Transverse colon (tissue), 4 donors: ENCODE measurements at regions not wholly inside any gene's neighbourhood (a gene's known extent, or its start where the extent isn't known, plus 50 kb on each side); places are given as distances from the start of the nearest gene placed in this dataset.
A peak's percentile ranks its signal among the peaks of the same experiment; 100 is the strongest.

Source experiments
- DNase-seq: peaks from one replicate; pipeline ENCODE4 v3.0.0-alpha.2; 2019
- H3K27ac ChIP-seq, 4 donors: fragments of 200-600 bp; sonication (generic); 2 replicates each; pipeline ENCODE4 v1.5.1; 2016 to 2018; ENCODE audit warnings: inconsistent platforms in 4 of 4
- H3K27me3 ChIP-seq: fragments of 200-600 bp; sonication (generic); 2 replicates; pipeline ENCODE4 v1.5.1; 2017; ENCODE audit warnings: inconsistent platforms
- H3K36me3 ChIP-seq, 4 donors: fragments of 200-600 bp; sonication (generic); 2 replicates each; pipeline ENCODE4 v1.5.1; 2017 to 2019; ENCODE audit warnings: inconsistent platforms in 4 of 4
- H3K4me1 ChIP-seq, 4 donors: fragments of 200-600 bp; sonication (generic); 2 replicates each; pipeline ENCODE4 v1.5.1; 2017 to 2020; ENCODE audit warnings: inconsistent platforms in 4 of 4
- H3K4me3 ChIP-seq, 4 donors: fragments of 200-600 bp; sonication (generic); 1 replicate in 1 of 4; 2 replicates in 3 of 4; pipeline versions ENCODE4 v1.5.1 to v1.6.1; 2017 to 2019; ENCODE audit warnings: inconsistent platforms in 4 of 4
- H3K9me3 ChIP-seq, 2 donors: fragments of 200-600 bp; sonication (generic); 2 replicates each; pipeline ENCODE4 v1.5.1; 2017 to 2019; ENCODE audit warnings: inconsistent platforms in 2 of 2
- EP300 ChIP-seq: sonication (generic); formaldehyde crosslinking; IDR thresholded peaks from one replicate; pipeline ENCODE4 v1.6.1; 2017; ENCODE audit warnings: antibody characterized with exemption, low read depth
- POLR2A ChIP-seq: fragments of 450-650 bp; IDR thresholded peaks from one replicate; pipeline ENCODE4 v1.6.1; 2016; ENCODE audit warnings: antibody characterized with exemption, mild to moderate bottlenecking, moderate library complexity
- POLR2AphosphoS5 ChIP-seq, 3 donors: sonication (generic); formaldehyde crosslinking; IDR thresholded peaks; one replicate each; pipeline ENCODE4 v1.6.1; 2016; ENCODE audit warnings: antibody characterized with exemption in 3 of 3
- WGBS, 2 donors: methylation state at CpG; one replicate each; pipeline ENCODE4 v1.1.5; 2018; ENCODE audit warnings: low coverage in 1 of 2; 5-methylcytosine and 5-hydroxymethylcytosine counted together
- in situ Hi-C, 4 donors: fragments of 200-750 bp; cut with MboI; loops; one replicate each; pipeline versions ENCODE4 v1.15.0 to v1.15.1; 2017; ENCODE audit warnings: low sequenced_read_pairs in 3 of 4, low pct_ligation_motif_present in 1 of 4, low pct_unique_long_range_greater_than_20kb in 1 of 4
- intact Hi-C: fragments of 100-400 bp; cut with DNase I; formaldehyde crosslinking; loops from one replicate; pipeline ENCODE4 v1.15.1; 2023; ENCODE audit warnings: low total_unique reads
- TF ChIP-seq, protein P1 (sequence below), 5 experiments: fragments of 200-600 bp in 3 of 5; fragments of 450-650 bp in 2 of 5; sonication (generic) in 3 of 5; IDR thresholded peaks; 1 replicate in 2 of 5; 2 replicates in 3 of 5; pipeline ENCODE4 v1.5.1; 2016 to 2017; ENCODE audit warnings: antibody characterized with exemption in 5 of 5, inconsistent platforms in 3 of 5, mild to moderate bottlenecking in 2 of 5, moderate library complexity in 1 of 5

DNA sequence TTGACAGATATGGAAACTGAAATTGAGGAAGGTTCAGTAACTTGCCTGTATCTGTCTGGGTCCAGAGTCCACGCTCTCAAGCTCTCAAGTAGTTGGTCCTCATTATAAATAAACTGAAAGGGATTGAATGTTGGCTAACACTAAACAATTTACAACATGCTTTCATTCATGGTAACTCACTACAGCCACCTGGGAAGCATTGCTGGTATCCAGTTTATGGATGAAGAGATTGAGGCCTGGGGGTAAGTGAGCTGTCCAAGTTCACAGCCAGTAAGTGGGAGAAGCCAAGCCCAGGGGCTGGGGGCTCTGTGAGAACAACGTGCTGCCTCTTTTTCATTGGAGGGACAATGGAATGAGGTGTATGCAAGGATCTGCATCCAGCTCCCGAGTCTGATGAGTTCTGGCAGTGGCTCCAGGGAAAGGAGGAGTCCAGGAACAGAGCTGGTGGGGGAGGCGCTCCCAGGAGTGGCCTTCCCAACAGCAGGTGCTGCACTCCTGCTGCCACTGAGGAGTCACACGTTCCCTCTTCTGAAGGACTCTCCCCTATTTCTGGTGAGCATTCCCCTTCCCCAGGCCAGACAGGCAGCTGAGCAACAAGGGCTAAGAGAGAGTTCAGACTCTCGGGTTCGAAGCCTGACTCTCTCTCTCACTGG is 175.8 kb downstream of the CSNK2A3 start:
- no peaks in the 10 kb centered on the region for H3K36me3 ChIP-seq
- intact Hi-C loops: no loop called here
- DNase-seq: no peak
- no peak for TF ChIP-seq POLR2AphosphoS5 (IDR thresholded peaks at IDR 0.05)
- TF ChIP-seq POLR2A: no peak
- TF ChIP-seq, protein P1, sequence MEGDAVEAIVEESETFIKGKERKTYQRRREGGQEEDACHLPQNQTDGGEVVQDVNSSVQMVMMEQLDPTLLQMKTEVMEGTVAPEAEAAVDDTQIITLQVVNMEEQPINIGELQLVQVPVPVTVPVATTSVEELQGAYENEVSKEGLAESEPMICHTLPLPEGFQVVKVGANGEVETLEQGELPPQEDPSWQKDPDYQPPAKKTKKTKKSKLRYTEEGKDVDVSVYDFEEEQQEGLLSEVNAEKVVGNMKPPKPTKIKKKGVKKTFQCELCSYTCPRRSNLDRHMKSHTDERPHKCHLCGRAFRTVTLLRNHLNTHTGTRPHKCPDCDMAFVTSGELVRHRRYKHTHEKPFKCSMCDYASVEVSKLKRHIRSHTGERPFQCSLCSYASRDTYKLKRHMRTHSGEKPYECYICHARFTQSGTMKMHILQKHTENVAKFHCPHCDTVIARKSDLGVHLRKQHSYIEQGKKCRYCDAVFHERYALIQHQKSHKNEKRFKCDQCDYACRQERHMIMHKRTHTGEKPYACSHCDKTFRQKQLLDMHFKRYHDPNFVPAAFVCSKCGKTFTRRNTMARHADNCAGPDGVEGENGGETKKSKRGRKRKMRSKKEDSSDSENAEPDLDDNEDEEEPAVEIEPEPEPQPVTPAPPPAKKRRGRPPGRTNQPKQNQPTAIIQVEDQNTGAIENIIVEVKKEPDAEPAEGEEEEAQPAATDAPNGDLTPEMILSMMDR (IDR thresholded peaks at IDR 0.05): no peak
- no peak for TF ChIP-seq EP300
- H3K4me1 ChIP-seq: no peaks in the 10 kb centered on the region
- H3K27me3 ChIP-seq: no peaks in the 10 kb centered on the region
- no peaks in the 10 kb centered on the region for H3K9me3 ChIP-seq
- in situ Hi-C loops: no loop called here
- 69 to 100% methylated on average over 3 to 7 of the region's 7 CpGs for WGBS, 2 donors
- peak overlapping the region in 1 of 4 donors; percentile 0 for H3K27ac ChIP-seq
- H3K4me3 ChIP-seq: no peak overlapping the region

DNA sequence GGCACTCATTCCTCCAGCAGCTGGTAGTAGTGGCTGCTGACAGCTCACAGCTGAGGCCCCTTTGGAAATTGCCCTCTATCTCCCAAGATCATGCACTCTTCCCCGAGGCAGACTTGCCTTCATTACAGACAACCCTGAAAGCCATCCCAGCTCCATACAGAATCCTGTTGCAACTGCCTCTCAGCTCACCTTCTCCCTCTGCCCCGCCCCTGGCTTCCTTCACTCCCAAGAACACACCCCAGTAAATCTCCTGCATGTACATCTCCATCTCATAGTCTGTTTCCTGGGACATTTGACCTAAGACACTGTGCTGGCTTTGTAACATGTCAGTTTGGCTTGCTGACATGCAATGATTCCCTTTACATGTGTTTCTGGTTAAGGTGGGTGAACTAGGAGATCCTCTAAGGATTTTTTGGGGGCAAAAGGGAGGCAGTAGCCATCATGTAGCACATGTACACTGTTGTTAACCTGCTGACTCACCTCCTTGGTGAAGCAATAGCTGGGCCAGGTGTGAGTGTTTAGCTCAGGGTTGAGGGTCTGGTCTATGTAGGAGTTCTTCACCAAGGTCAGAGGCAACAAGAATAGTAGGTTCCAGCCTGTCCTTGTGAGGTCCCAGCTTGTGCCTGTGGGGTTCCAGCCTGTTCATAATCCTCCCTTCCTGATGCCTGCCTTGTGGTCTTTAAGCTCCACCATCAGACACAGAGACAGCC is 179.6 kb downstream of the CSNK2A3 start:
- H3K4me1 ChIP-seq: peaks cover 0 to 9% (median 0%) of the 10 kb centered on the region in 4 donors
- WGBS, 2 donors: 78 to 100% methylated on average over 1 to 2 of the region's 2 CpGs
- DNase-seq: no peak
- intact Hi-C loops: no loop called here
- H3K36me3 ChIP-seq: no peaks in the 10 kb centered on the region
- H3K27ac ChIP-seq: no peak overlapping the region
- H3K9me3 ChIP-seq: no peaks in the 10 kb centered on the region
- no peak overlapping the region for H3K4me3 ChIP-seq
- no peaks in the 10 kb centered on the region for H3K27me3 ChIP-seq
- TF ChIP-seq EP300 (no peak), POLR2AphosphoS5 (IDR thresholded peaks at IDR 0.05) (no peak), POLR2A (no peak)
- TF ChIP-seq, protein P1 (IDR thresholded peaks at IDR 0.05): no peak
- in situ Hi-C loops: no loop called here

DNA sequence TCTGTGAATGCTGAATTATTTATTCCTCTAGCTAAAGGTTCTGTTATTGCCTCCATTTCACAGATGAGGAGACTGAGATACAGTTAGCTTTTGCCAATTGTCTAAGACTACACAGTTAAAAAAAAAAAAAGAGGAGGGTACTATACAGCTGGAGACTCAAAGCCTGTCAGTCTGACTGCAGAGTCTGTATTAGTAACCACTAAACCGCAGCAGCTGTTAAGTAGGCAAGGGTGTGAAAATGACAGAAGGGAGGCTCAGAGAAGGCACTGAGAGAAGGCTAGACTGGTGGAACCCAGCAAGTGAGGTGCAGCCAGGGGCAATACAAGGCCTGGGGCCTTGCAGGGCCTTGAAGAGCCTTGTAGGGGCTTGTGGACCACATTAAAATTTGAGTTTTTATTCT is 181.2 kb downstream of the CSNK2A3 start:
- H3K27me3 ChIP-seq: no peaks in the 10 kb centered on the region
- DNase-seq: no peak
- no peak overlapping the region for H3K4me3 ChIP-seq
- peak overlapping the region; percentile 31 to 61 (median 58) for H3K27ac ChIP-seq
- H3K9me3 ChIP-seq: no peaks in the 10 kb centered on the region
- intact Hi-C loops (no loop called here), in situ Hi-C loops (no loop called here)
- 75% methylated on average over 1 of the region's 1 CpG; no CpG with 5 or more reads in 1 of the 2 donors for WGBS, 2 donors
- peaks cover 0 to 9% (median 0%) of the 10 kb centered on the region in 4 donors for H3K4me1 ChIP-seq
- no peaks in the 10 kb centered on the region for H3K36me3 ChIP-seq
- TF ChIP-seq POLR2AphosphoS5 (IDR thresholded peaks at IDR 0.05) (no peak), POLR2A (no peak), EP300 (no peak)
- TF ChIP-seq, protein P1 (IDR thresholded peaks at IDR 0.05): no peak

DNA sequence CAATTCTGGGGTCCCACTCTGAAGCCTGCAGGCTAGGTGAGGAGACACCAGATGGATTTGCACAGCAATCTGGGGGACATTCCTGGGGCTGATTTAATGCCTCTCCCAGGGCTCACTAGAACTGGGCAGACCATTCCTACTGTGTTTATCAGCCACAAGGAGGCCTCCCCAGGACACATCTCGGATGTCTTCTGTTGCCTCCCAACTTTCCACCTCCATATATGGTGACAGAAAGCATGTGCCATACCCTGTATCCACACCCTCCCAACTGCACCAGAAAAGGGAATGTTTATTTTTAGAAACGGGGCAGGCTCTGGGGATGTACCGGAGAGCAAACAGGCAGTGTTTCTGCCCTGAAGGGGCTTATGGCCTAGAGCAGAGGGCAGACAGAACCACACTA is 181.8 kb downstream of the CSNK2A3 start:
- Histone ChIP-seq H3K4me3 (no peak overlapping the region), H3K4me1 (peaks cover 0 to 9% (median 0%) of the 10 kb centered on the region in 4 donors), H3K27me3 (no peaks in the 10 kb centered on the region), H3K27ac (peak overlapping the region; percentile 31 to 61 (median 58)), H3K36me3 (no peaks in the 10 kb centered on the region), H3K9me3 (no peaks in the 10 kb centered on the region)
- intact Hi-C loops (no loop called here), in situ Hi-C loops (no loop called here)
- TF ChIP-seq EP300 (no peak), POLR2A (no peak), POLR2AphosphoS5 (IDR thresholded peaks at IDR 0.05) (no peak)
- TF ChIP-seq, protein P1 (IDR thresholded peaks at IDR 0.05): no peak
- no peak for DNase-seq
- 71% methylated on average over 3 of the region's 3 CpGs; no CpG with 5 or more reads in 1 of the 2 donors for WGBS, 2 donors
